HFFc6 (cell line): ENCODE measurements at regions not wholly inside any gene's neighbourhood (a gene's known extent, or its start where the extent isn't known, plus 50 kb on each side); places are given as distances from the start of the nearest gene placed in this dataset.

Source experiments
- DNase-seq: peaks from one replicate; pipeline ENCODE4 v3.0.0-alpha.2; 2018
- H3K27ac Mint-ChIP-seq: 2 replicates; pipeline ENCODE4 v1.8.0; 2020; ENCODE audit warnings: mild to moderate bottlenecking, mixed read lengths
- H3K27me3 Mint-ChIP-seq: 2 replicates; pipeline ENCODE4 v1.8.0; 2021; ENCODE audit warnings: mild to moderate bottlenecking, moderate library complexity, mixed read lengths; ENCODE audit not compliant: insufficient read depth
- H3K36me3 Mint-ChIP-seq: 2 replicates; pipeline ENCODE4 v1.8.0; 2021; ENCODE audit warnings: low read depth, mixed read lengths
- H3K4me1 Mint-ChIP-seq: 2 replicates; pipeline ENCODE4 v1.8.0; 2020; ENCODE audit warnings: low read depth, mixed read lengths
- H3K4me3 Mint-ChIP-seq: 2 replicates; pipeline ENCODE4 v1.8.0; 2020; ENCODE audit warnings: mild to moderate bottlenecking, moderate library complexity, mixed read lengths
- H3K9me3 Mint-ChIP-seq: 2 replicates; pipeline ENCODE4 v1.8.0; 2020; ENCODE audit warnings: mild to moderate bottlenecking, mixed read lengths
- TF ChIP-seq, protein P1 (sequence below): fragments of 200-600 bp; sonication (generic); IDR thresholded peaks from 2 replicates; pipeline ENCODE4 v1.5.0; 2021; ENCODE audit warnings: antibody characterized with exemption, mild to moderate bottlenecking

DNA sequence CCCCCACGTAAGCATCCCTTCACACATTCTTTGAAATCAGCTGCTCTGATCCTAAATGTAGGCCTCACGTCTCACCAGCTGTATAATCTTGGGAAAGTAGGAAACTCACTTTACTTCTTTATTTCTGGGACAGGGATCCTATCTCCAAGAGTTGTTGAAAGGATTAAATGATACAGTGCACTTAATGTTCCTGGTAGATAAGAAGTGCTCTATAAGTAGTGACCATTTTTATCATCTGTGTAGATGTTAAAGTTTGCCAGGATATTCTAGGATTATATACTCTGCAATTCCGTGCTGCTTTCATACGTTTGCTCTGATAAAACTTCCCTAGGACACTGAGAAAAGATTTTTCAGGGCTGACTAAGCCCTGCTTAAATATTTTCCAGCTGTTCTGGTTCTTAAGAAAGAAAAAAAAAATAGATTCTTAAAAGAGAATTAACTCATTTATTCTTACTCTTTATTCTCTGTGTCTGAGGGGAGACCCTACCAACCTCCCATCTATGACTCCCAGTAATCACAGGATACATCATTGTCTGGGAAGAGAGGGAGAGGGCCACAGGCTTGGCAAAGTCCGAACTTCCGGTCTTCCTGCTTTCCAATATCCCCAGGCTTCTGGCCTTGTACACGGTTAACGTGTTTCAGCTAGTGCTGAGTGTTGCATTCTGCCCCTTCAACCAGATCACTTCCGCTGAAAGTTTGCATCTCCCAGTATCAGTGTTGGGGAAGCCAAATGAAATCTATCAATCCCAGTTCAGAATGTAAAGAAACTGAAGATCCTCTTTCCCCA lies 269.2 kb downstream of the TRIML1 start:
- Mint-ChIP-seq H3K9me3 (peaks cover 13% of the 10 kb centered on the region; the same call in 1 of the 2 replicates), H3K27ac (peak overlapping the region; percentile 83; the same call in 1 of the 2 replicates), H3K4me3 (peak overlapping the region; percentile 20; the same call in 1 of the 2 replicates), H3K4me1 (peaks cover 32% of the 10 kb centered on the region; the same call in 1 of the 2 replicates), H3K36me3 (0 out of 2 replicates have a peak, but pooled peaks cover 4% of the 10 kb centered on the region), H3K27me3 (no peaks in the 10 kb centered on the region; the same call in 1 of the 2 replicates)
- TF ChIP-seq, protein P1, sequence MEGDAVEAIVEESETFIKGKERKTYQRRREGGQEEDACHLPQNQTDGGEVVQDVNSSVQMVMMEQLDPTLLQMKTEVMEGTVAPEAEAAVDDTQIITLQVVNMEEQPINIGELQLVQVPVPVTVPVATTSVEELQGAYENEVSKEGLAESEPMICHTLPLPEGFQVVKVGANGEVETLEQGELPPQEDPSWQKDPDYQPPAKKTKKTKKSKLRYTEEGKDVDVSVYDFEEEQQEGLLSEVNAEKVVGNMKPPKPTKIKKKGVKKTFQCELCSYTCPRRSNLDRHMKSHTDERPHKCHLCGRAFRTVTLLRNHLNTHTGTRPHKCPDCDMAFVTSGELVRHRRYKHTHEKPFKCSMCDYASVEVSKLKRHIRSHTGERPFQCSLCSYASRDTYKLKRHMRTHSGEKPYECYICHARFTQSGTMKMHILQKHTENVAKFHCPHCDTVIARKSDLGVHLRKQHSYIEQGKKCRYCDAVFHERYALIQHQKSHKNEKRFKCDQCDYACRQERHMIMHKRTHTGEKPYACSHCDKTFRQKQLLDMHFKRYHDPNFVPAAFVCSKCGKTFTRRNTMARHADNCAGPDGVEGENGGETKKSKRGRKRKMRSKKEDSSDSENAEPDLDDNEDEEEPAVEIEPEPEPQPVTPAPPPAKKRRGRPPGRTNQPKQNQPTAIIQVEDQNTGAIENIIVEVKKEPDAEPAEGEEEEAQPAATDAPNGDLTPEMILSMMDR: no peak
- DNase-seq: no peak

DNA sequence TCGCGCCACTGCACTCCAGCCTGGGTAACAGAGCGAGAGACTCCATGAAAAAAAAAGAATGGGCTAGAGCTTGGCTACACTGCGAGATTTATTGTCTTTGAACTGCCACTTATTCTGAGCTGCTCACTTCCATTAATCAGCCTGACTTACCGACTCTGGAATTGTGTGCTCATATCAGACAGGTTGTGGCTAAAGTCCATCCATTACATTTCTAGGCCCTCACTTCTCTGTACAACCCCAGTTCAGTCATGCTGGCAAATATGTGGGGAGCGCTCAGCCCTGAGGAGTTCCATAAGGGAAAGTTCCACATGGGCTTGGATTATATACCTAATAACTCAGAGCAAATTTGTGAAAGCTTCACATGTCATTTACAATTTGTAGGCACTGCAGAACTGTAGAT lies 270.6 kb downstream of the TRIML1 start:
- Mint-ChIP-seq H3K27ac (no peak overlapping the region), H3K4me3 (no peak overlapping the region; the same call in 1 of the 2 replicates), H3K4me1 (peaks cover 27% of the 10 kb centered on the region; the same call in 1 of the 2 replicates), H3K9me3 (peaks cover under 1% of the 10 kb centered on the region; the same call in 1 of the 2 replicates), H3K36me3 (no peaks in the 10 kb centered on the region), H3K27me3 (no peaks in the 10 kb centered on the region; the same call in 1 of the 2 replicates)
- TF ChIP-seq, protein P1: no peak
- DNase-seq: no peak

DNA sequence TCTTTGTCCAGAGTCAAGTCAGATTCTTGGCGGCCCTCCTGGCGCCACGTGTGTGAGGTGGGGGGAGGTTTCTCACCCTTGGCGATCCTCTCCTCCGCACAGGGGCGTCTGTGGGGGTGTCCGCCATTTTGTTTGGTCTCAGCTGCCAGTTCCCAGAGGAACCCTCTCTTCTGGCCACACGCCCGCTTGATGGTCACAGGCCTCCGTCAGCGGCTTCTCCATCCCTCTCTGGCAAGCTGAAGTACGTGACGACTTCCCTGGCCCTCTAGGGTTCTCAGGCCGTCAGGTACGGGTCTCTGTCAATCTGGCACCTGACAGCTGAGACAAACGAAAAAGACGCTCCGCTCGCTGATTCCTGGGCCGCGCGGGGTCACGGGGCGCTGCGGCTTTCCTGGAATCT lies 272.6 kb downstream of the TRIML1 start:
- Mint-ChIP-seq H3K4me1 (peaks cover 23% of the 10 kb centered on the region; the same call in 1 of the 2 replicates), H3K36me3 (no peaks in the 10 kb centered on the region), H3K9me3 (peaks cover 3% of the 10 kb centered on the region; the same call in 1 of the 2 replicates), H3K4me3 (peak overlapping the region; percentile 60; the same call in 1 of the 2 replicates), H3K27ac (peak overlapping the region; percentile 71), H3K27me3 (no peaks in the 10 kb centered on the region; the same call in 1 of the 2 replicates)
- TF ChIP-seq, protein P1: no peak
- DNase-seq: no peak

DNA sequence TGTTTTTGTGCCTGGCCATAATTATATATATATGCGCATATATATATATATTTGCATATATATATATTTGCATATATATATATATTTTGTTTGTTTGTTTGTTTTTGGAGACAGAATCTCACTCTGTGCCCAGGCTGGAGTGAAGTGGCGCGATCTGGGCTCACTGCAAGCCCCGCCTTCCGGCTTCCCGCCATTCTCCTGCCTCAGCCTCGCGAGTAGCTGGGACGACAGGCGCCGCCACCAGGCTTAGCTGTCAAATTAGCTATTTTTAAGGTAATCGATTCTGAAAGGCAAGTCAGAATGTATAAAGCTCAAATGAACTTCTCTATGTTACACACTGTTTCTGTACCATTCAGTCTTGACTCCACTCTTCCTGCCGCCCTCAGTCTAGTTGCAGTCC lies 273.3 kb downstream of the TRIML1 start:
- Mint-ChIP-seq H3K36me3 (no peaks in the 10 kb centered on the region), H3K27ac (no peak overlapping the region)
- TF ChIP-seq, protein P1: no peak

DNA sequence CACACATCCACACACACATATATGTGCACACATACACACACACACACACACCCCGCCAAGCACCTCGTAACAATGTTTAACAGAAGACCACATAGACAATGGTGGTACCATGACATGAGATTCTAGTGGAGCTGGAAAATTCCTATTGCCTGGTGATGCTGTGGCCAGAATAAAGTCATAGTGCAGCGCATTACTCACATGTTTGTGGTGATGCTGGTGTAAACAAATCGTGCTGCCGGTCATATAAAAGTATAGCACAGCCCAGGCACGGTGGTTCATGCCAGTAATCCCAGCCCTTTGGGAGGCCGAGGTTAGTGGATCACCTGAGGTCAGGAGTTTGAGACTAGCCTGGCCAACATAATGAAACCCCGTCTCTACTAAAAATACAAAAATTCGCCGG lies 275.2 kb downstream of the TRIML1 start:
- TF ChIP-seq, protein P1: no peak
- Mint-ChIP-seq H3K27ac (no peak overlapping the region), H3K4me3 (no peak overlapping the region), H3K4me1 (peaks cover under 1% of the 10 kb centered on the region; the same call in 1 of the 2 replicates), H3K36me3 (no peaks in the 10 kb centered on the region), H3K27me3 (no peaks in the 10 kb centered on the region; the same call in 1 of the 2 replicates), H3K9me3 (peaks cover 8% of the 10 kb centered on the region; the same call in 1 of the 2 replicates)
- DNase-seq: no peak

More for the DNA sequence above, 273.3 kb downstream of the TRIML1 start:
- Mint-ChIP-seq H3K9me3 (peaks cover 8% of the 10 kb centered on the region; the same call in 1 of the 2 replicates), H3K4me1 (peaks cover 20% of the 10 kb centered on the region; the same call in 1 of the 2 replicates), H3K27me3 (no peaks in the 10 kb centered on the region; the same call in 1 of the 2 replicates), H3K4me3 (no peak overlapping the region)
- no peak for DNase-seq
